T47D (cell line): ENCODE measurements at regions not wholly inside any gene's neighbourhood (a gene's known extent, or its start where the extent isn't known, plus 50 kb on each side); places are given as distances from the start of the nearest gene placed in this dataset.

Experiments
- DNase-seq, 2 experiments: peaks; one replicate each; pipeline versions ENCODE4 v3.0.0 to v3.0.0-alpha.2; 2011 to 2012; ENCODE audit warnings: low read depth in 1 of 2, low spot score in 1 of 2
- JUND ChIP-seq: IDR thresholded peaks from 2 replicates; pipeline ENCODE4 v1.6.1; 2012; ENCODE audit warnings: low read depth
- in situ Hi-C: cut with HindIII; loops from 2 replicates; pipeline ENCODE4 v1.10.0; 2016; ENCODE audit warnings: low sequenced_read_pairs, low pct_unique_long_range_greater_than_20kb

- in situ Hi-C loops = no loop called here
- no peak for TF ChIP-seq JUND
- no peak for DNase-seq
Observed at GRCh38 chr9:115629879-115630840, 512.2 kb upstream of the TNC start.

DNA sequence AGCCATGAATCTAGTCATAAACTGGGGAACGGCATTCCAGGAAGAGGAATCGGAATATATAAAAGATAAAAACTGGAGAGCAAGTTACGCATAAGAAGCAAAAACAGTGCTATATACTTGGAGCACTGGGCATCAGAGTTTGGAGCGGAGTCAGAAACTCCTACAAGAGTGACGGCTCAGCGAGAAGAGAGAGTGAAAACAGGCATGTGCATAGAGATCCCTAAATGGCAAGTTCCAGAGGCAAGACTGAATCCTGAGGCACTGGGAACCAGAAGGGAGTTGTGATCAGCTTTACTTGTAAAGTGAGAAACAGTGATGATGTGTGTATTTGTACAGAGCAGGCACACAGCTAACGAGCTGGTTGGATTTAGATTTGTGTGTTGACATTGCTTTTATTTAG is 514.4 kb upstream of the TNC start:
- in situ Hi-C loops = no loop called here
- TF ChIP-seq JUND = no peak
- no peak for DNase-seq

DNA sequence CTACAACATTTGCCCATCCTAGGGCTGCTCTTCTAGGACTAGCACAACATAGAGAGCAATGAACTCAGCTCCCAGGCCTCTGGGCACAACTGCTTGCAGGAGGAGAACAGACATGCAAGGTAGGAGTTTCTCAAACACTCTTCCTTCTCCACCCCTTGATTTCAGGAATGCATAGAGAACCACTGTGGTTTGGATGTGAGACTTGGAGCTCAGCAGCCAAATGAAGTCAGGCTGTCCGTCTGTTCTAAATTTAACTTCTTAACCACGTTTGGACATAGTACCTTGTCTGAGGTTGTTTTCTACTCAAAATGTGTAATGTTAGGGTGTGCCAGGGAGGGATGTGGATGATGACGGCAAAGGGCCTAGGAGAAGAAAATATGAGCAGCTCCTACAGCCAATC is 515.1 kb upstream of the TNC start:
- no peak for TF ChIP-seq JUND
- no peak for DNase-seq
- in situ Hi-C loops = no loop called here

DNA sequence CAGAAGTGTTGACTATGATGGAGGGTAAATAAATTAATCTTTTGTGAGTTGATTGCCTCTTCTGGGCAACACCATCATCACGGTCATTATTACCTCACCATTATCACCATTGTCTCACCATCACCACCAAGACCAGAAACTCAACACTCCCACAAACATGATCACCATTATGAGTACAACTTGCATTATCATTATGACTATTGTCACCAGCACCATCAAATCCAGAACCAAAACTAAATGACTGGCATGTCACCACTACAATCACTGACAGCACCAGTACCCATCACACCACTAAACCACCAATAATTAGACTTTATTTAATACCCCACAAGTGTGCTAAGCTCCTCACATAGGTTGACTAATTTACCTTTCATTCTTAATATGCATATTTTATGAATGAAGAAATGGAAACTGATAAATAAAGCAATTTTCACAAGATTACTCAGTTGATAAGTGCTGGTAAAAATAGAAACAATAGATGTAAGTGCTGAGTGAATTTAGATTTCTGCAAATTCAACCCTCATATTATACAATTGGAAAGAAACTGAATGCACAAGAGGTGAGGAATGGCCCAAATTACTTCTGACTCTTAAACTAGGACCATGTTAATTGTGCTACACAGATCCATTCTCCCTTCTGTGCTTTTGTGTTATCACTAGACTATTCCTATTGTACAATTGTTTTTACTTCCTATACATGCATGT is 517.8 kb upstream of the PAPPA start:
- in situ Hi-C loops = no loop called here
- no peak for DNase-seq
- TF ChIP-seq JUND = no peak

DNA sequence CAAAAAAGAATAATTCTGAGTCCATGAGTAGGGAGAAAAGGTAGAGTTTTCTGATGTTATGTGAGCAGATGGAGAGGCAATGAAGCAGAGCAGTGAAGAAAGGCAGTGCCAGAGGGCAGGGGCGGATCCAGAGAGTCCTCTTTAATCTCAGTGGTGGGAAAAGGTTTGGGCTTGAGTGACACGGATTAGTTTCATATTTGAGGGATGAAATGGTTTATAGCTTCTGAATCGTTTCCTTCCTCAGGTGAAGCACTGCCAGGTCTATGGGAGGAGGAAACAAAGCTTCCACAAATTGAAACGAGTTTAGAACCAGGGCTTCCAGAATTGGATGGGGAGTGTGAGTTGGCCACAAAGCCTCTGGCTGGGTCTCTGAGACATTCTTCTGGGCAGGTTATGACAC is 517.0 kb upstream of the PAPPA start:
- no peak for TF ChIP-seq JUND
- in situ Hi-C loops = no loop called here
- no peak for DNase-seq

- no peak for TF ChIP-seq JUND
- in situ Hi-C loops = no loop called here
- DNase-seq = no peak
Observed at GRCh38 chr9:115637661-115638060, 515.9 kb upstream of the PAPPA start.

GRCh38 chr9:115640887-115641286 is 512.7 kb upstream of the PAPPA start:
- in situ Hi-C loops = no loop called here
- DNase-seq = no peak
- TF ChIP-seq JUND = no peak

GRCh38 chr9:115642285-115642684 is 511.3 kb upstream of the PAPPA start:
- no peak for TF ChIP-seq JUND
- DNase-seq = no peak
- in situ Hi-C loops = no loop called here

DNA sequence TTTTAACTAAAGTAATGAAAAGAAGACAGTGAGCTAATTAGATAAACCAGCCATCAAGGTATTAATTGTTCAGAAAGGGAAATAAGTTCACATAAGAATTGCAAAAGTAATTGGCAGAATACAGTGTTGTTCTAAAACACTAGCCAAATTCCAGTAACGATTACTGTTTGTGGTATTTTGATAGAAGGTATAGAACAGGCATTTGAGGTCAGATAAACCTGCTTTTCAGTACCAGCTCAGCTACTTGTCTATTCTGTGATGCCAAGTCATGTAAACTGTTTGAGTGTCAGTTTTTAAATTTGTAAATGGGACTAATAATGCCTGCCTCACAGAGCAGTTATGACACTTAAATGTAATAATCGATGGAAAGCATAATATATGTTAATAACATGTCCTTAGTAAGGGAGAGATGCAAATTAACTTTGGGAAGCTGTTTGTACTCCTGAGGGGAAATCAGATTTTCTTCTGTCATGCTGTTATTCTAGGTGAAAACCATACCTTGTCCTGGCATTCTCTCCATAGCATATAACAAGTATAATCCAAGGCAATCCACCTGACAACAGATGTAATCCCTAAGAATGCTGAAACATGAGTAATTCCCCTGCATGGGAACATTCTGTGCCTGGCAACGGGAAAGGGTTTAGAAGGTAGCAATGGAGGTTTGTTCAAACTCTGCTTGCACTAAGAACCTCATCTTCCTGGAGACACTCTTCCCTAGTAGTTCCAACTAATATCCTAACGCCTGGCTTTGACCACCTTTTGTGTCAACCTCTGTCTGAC is 509.5 kb upstream of the PAPPA start:
- in situ Hi-C loops = no loop called here
- DNase-seq = no peak
- TF ChIP-seq JUND = no peak

- in situ Hi-C loops = no loop called here
- DNase-seq = no peak
- no peak for TF ChIP-seq JUND
Observed at GRCh38 chr9:115649991-115650472, 503.6 kb upstream of the PAPPA start.

GRCh38 chr9:115650768-115651167 is 502.8 kb upstream of the PAPPA start:
- no peak for DNase-seq
- in situ Hi-C loops = no loop called here
- no peak for TF ChIP-seq JUND

DNA sequence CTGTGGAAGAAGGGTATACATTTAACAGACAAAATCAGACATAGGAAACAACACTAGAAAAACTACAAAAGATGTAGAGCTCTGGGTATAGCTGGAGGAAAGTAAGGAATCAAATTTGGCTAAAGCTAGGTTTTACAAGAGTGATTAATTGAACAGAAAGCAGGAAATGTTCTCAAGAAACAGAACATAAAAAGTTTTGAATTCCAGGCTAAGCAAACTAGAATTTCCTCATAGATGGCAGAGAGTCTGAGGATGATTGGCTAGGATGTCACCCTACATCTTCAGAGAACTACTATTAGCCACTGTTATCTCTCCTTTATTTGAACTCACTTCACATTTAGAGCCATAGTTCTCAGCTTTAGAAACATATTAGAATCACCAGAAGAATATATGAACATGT is 502.1 kb upstream of the PAPPA start:
- no peak for TF ChIP-seq JUND
- in situ Hi-C loops = no loop called here
- no peak for DNase-seq
